H1 (cell line): ENCODE measurements at regions not wholly inside any gene's neighbourhood (a gene's known extent, or its start where the extent isn't known, plus 50 kb on each side); places are given as distances from the start of the nearest gene placed in this dataset.

Experiments used
- CTCF ChIA-PET: fragments of 300-600 bp; sonication (Branson Sonifier 250); formaldehyde crosslinking; loops from one replicate; lab custom pipeline; 2021; ENCODE audit not compliant: partially characterized antibody; lab: Charles Lee
- POLR2A ChIA-PET: fragments of 300-600 bp; sonication (Branson Sonifier 250); formaldehyde crosslinking; loops from one replicate; lab custom pipeline; 2021; ENCODE audit warnings: inconsistent platforms; ENCODE audit not compliant: partially characterized antibody; lab: Charles Lee
- DNase-seq, 2 experiments: peaks; one replicate each; pipeline versions ENCODE4 v3.0.0 to v3.0.0-alpha.2; 2010 to 2022; ENCODE audit warnings: low spot score in 2 of 2, low read depth in 1 of 2, mixed read lengths in 1 of 2
- FAIRE-seq: peaks from 2 replicates; lab custom pipeline; 2011; peaks lifted over from hg19 to GRCh38; lab: Jason Lieb, UNC
- H2AFZ ChIP-seq: 2 replicates; pipeline ENCODE4 v1.8.1; 2012; ENCODE audit warnings: low read length, inconsistent platforms
- H2AK5ac ChIP-seq: 2 replicates; pipeline ENCODE4 v1.6.1; 2013; ENCODE audit warnings: low read depth, low read length
- H2BK120ac ChIP-seq: replicated peaks from 2 replicates; pipeline ENCODE3; 2013; ENCODE audit warnings: low read depth, low read length, inconsistent platforms
- H2BK12ac ChIP-seq: 2 replicates; pipeline ENCODE4 v1.6.1; 2013; ENCODE audit warnings: low read depth, low read length
- H2BK15ac ChIP-seq: 2 replicates; pipeline ENCODE4 v1.6.1; 2013; ENCODE audit warnings: low read length
- H2BK20ac ChIP-seq: 2 replicates; pipeline ENCODE4 v1.6.1; 2013; ENCODE audit warnings: low read length
- H2BK5ac ChIP-seq: 2 replicates; pipeline ENCODE4 v1.6.1; 2013; ENCODE audit warnings: low read depth, low read length
- H3K14ac ChIP-seq: 2 replicates; pipeline ENCODE4 v1.6.1; 2013; ENCODE audit warnings: inconsistent platforms; ENCODE audit not compliant: insufficient read length
- H3K18ac ChIP-seq: 2 replicates; pipeline ENCODE4 v1.6.1; 2013; ENCODE audit warnings: low read length; ENCODE audit errors: extremely low read depth
- H3K23ac ChIP-seq: 2 replicates; pipeline ENCODE4 v1.6.1; 2013; ENCODE audit warnings: inconsistent platforms; ENCODE audit not compliant: insufficient read length
- H3K23me2 ChIP-seq: 2 replicates; pipeline ENCODE4 v1.6.1; 2013; ENCODE audit warnings: low read depth, low read length
- H3K27ac ChIP-seq: 2 replicates; pipeline ENCODE4 v1.6.1; 2011; ENCODE audit warnings: low read depth, low read length, inconsistent platforms
- H3K27me3 ChIP-seq, 4 experiments: replicated peaks in 1 of 4; 1 replicate in 1 of 4; 2 replicates in 3 of 4; pipeline versions ENCODE4 v1.6.1 to v1.8.1; 2011 to 2013; ENCODE audit warnings: low read length in 3 of 4, mild to moderate bottlenecking in 3 of 4, inconsistent platforms in 2 of 4, mixed read lengths in 2 of 4, moderate library complexity in 1 of 4; ENCODE audit not compliant: control insufficient read depth in 3 of 4, insufficient read depth in 3 of 4; ENCODE audit errors: extremely low read depth in 1 of 4
- H3K36me3 ChIP-seq, 4 experiments: 2 replicates each; pipeline versions ENCODE4 v1.6.1 to v1.8.1; 2011 to 2013; ENCODE audit warnings: mild to moderate bottlenecking in 4 of 4, low read length in 3 of 4, moderate library complexity in 2 of 4, control low read depth in 1 of 4, inconsistent platforms in 1 of 4; ENCODE audit not compliant: insufficient read depth in 4 of 4, control insufficient read depth in 2 of 4
- H3K4ac ChIP-seq: replicated peaks from 2 replicates; pipeline ENCODE3; 2013; ENCODE audit warnings: low read length, low read depth, mixed read lengths, inconsistent platforms; ENCODE audit not compliant: insufficient read length
- H3K4me1 ChIP-seq, 4 experiments: replicated peaks in 1 of 4; 1 replicate in 1 of 4; 2 replicates in 3 of 4; pipeline versions ENCODE4 v1.6.1 to v1.8.1; 2011 to 2013; ENCODE audit warnings: low read length in 3 of 4, inconsistent platforms in 2 of 4, mixed read lengths in 1 of 4; ENCODE audit not compliant: insufficient read depth in 4 of 4, control insufficient read depth in 3 of 4
- H3K4me2 ChIP-seq, 2 experiments: 2 replicates each; pipeline versions ENCODE4 v1.6.1 to v1.8.1; 2011 to 2013; ENCODE audit warnings: low read depth in 2 of 2, low read length in 2 of 2, control low read depth in 1 of 2, inconsistent platforms in 1 of 2, mild to moderate bottlenecking in 1 of 2; ENCODE audit not compliant: insufficient read depth in 1 of 2
- H3K4me3 ChIP-seq, 4 experiments: fragments of 200-600, 300-600 bp in 1 of 4; sonication (generic), shearing (Covaris generic), sonication (Bioruptor Twin) in 1 of 4; 2 replicates each; pipeline versions ENCODE4 v1.5.1 to v1.8.1; 2011 to 2016; ENCODE audit warnings: low read length in 4 of 4, low read depth in 3 of 4, control low read depth in 2 of 4, inconsistent platforms in 2 of 4, mild to moderate bottlenecking in 2 of 4, mixed read lengths in 1 of 4, moderate library complexity in 1 of 4; ENCODE audit not compliant: insufficient read depth in 2 of 4; ENCODE audit errors: extremely low read depth in 1 of 4
- H3K56ac ChIP-seq: replicated peaks from 2 replicates; pipeline ENCODE3; 2013; ENCODE audit warnings: low read depth, mild to moderate bottlenecking, mixed read lengths, low read length, inconsistent platforms; ENCODE audit not compliant: insufficient read length
- H3K79me1 ChIP-seq: 2 replicates; pipeline ENCODE4 v1.6.1; 2013; ENCODE audit warnings: low read depth, low read length, control low read depth
- H3K79me2 ChIP-seq, 2 experiments: 2 replicates each; pipeline versions ENCODE4 v1.6.1 to v1.8.1; 2012 to 2013; ENCODE audit warnings: low read length in 2 of 2, mild to moderate bottlenecking in 2 of 2, inconsistent platforms in 1 of 2; ENCODE audit not compliant: insufficient read depth in 2 of 2, control insufficient read depth in 1 of 2
- H3K9ac ChIP-seq, 4 experiments: replicated peaks in 1 of 4; 1 replicate in 1 of 4; 2 replicates in 3 of 4; pipeline versions ENCODE4 v1.6.1 to v1.8.1; 2011 to 2013; ENCODE audit warnings: low read depth in 3 of 4, low read length in 3 of 4, control low read depth in 2 of 4, mild to moderate bottlenecking in 2 of 4, moderate library complexity in 2 of 4, inconsistent platforms in 1 of 4; ENCODE audit errors: extremely low read depth in 1 of 4
- H3K9me3 ChIP-seq, 2 experiments: 2 replicates each; pipeline versions ENCODE4 v1.6.1 to v1.8.1; 2012 to 2013; ENCODE audit warnings: mild to moderate bottlenecking in 2 of 2, moderate library complexity in 2 of 2, control low read depth in 1 of 2, inconsistent platforms in 1 of 2, low read depth in 1 of 2, low read length in 1 of 2, mixed read lengths in 1 of 2; ENCODE audit not compliant: insufficient read depth in 2 of 2
- H4K20me1 ChIP-seq, 2 experiments: replicated peaks in 1 of 2; 2 replicates each; pipeline versions ENCODE3 to v1.8.1; 2011 to 2013; ENCODE audit warnings: inconsistent platforms in 2 of 2, low read length in 2 of 2, mild to moderate bottlenecking in 1 of 2; ENCODE audit not compliant: insufficient read depth in 2 of 2, control insufficient read depth in 1 of 2
- H4K5ac ChIP-seq: 2 replicates; pipeline ENCODE4 v1.6.1; 2013; ENCODE audit warnings: low read length, low read depth, mixed read lengths, inconsistent platforms; ENCODE audit not compliant: insufficient read length
- H4K8ac ChIP-seq: 2 replicates; pipeline ENCODE4 v1.8.0; 2013; ENCODE audit warnings: mild to moderate bottlenecking, moderate library complexity, low read length, inconsistent platforms; ENCODE audit not compliant: insufficient read depth; ENCODE audit errors: extremely low read depth
- H4K91ac ChIP-seq: replicated peaks from 2 replicates; pipeline ENCODE3; 2013; ENCODE audit warnings: low read length, mixed read lengths, inconsistent platforms; ENCODE audit not compliant: insufficient read length
- ATF3 ChIP-seq: IDR thresholded peaks from 2 replicates; pipeline ENCODE4 v1.6.1; 2011; ENCODE audit warnings: low read depth, mild to moderate bottlenecking, low read length; ENCODE audit not compliant: insufficient read depth
- CHD2 ChIP-seq: IDR thresholded peaks from 2 replicates; pipeline ENCODE4 v1.6.1; 2012; ENCODE audit warnings: low read length, improper control_type of control experiment
- CREB1 ChIP-seq: IDR thresholded peaks from 2 replicates; pipeline ENCODE4 v1.6.1; 2012; ENCODE audit warnings: inconsistent platforms
- EZH2 ChIP-seq: fragments of 200-600 bp; sonication (generic); IDR thresholded peaks from 2 replicates; pipeline ENCODE4 v1.7.1; 2012; ENCODE audit warnings: low read depth, mild to moderate bottlenecking, moderate library complexity, low read length, inconsistent platforms; ENCODE audit not compliant: severe bottlenecking
- JUN ChIP-seq: IDR thresholded peaks from 2 replicates; pipeline ENCODE4 v1.6.1; 2011; ENCODE audit warnings: low read depth, mild to moderate bottlenecking, improper control_type of control experiment, low read length
- KDM5A ChIP-seq: fragments of 200-600 bp; IDR thresholded peaks from 2 replicates; pipeline ENCODE4 v1.7.1; 2012; ENCODE audit warnings: mild to moderate bottlenecking, low read length, inconsistent platforms, mixed read lengths
- PHF8 ChIP-seq: fragments of 200-600 bp; sonication (generic); conservative IDR thresholded peaks from 2 replicates; pipeline ENCODE4 v1.7.1; 2012; ENCODE audit warnings: low read depth, mild to moderate bottlenecking, inconsistent platforms, low read length, moderate library complexity
- TEAD4 ChIP-seq: IDR thresholded peaks from 2 replicates; pipeline ENCODE4 v1.6.1; 2012; ENCODE audit warnings: low read depth, low read length, inconsistent platforms, mixed read lengths
- ZNF274 ChIP-seq: IDR thresholded peaks from 2 replicates; pipeline ENCODE4 v1.7.0; 2012; ENCODE audit warnings: low read length, borderline replicate concordance; ENCODE audit errors: extremely low read depth
- whole genome bisulfite sequencing, 2 experiments: shearing (Covaris generic) in 1 of 2; methylation state at CpG; one replicate each; pipeline versions ENCODE4 v1.1.6 to v1.1.7; 2013 to 2015; ENCODE audit warnings: low lambda C conversion rate in 2 of 2, mixed read lengths in 2 of 2, inconsistent platforms in 1 of 2, low coverage in 1 of 2, missing lambda C conversion rate in 1 of 2; ENCODE audit not compliant: insufficient replicate concordance in 2 of 2, insufficient coverage in 1 of 2, insufficient read length in 1 of 2; ENCODE audit errors: extremely low coverage in 1 of 2, missing lambda C conversion rate in 1 of 2; 5-methylcytosine and 5-hydroxymethylcytosine counted together
- TF ChIP-seq, protein P1 (sequence below), 3 experiments: IDR thresholded peaks; 1 replicate in 2 of 3; 2 replicates in 1 of 3; pipeline versions ENCODE4 v1.5.1 to v1.6.1; 2011; ENCODE audit warnings: low read length in 3 of 3, mild to moderate bottlenecking in 3 of 3, inconsistent platforms in 2 of 3, low read depth in 1 of 3, moderate library complexity in 1 of 3; ENCODE audit not compliant: insufficient read depth in 1 of 3; ENCODE audit errors: control extremely low read depth in 1 of 3
- TF ChIP-seq, protein P2 (sequence below): IDR thresholded peaks from 2 replicates; pipeline ENCODE4 v1.6.1; 2011; ENCODE audit warnings: low read length, improper control_type of control experiment

- H2AK5ac ChIP-seq: no peak overlapping the region
- CTCF ChIA-PET: interaction anchor here (1.3 to 4.0 kb wide), 3 partner anchors 13 to 38 kb away, joined by 4 to 19 read pairs (median 7); no protein-coding TSS in a partner anchor
- no peaks in the 10 kb centered on the region for H3K23me2 ChIP-seq
- no peak for FAIRE-seq
- H3K36me3 ChIP-seq: no peaks in the 10 kb centered on the region
- no peaks in the 10 kb centered on the region for H3K27me3 ChIP-seq
- no peak overlapping the region for H3K18ac ChIP-seq
- no peaks in the 10 kb centered on the region for H3K9me3 ChIP-seq
- POLR2A ChIA-PET: no interaction called here
- H2AFZ ChIP-seq: no peak overlapping the region
- no peak overlapping the region for H2BK20ac ChIP-seq
- H3K4me1 ChIP-seq: no peaks in the 10 kb centered on the region
- H4K20me1 ChIP-seq: no peaks in the 10 kb centered on the region
- no peak overlapping the region for H3K4me2 ChIP-seq
- WGBS, 2 experiments: 92% methylated on average over 2 of the region's 2 CpGs; no CpG with 5 or more reads in 1 of the 2 experiments
- no peaks in the 10 kb centered on the region for H3K79me1 ChIP-seq
- no peak overlapping the region for H2BK12ac ChIP-seq
- H2BK120ac ChIP-seq: no peak overlapping the region
- no peak overlapping the region for H3K27ac ChIP-seq
- H2BK5ac ChIP-seq: no peak overlapping the region
- no peak overlapping the region for H3K23ac ChIP-seq
- no peak overlapping the region for H3K14ac ChIP-seq
- no peak overlapping the region for H4K91ac ChIP-seq
- DNase-seq: no peak
- no peak overlapping the region for H3K4me3 ChIP-seq
- H3K4ac ChIP-seq: no peak overlapping the region
- H3K56ac ChIP-seq: no peak overlapping the region
- H4K8ac ChIP-seq: no peak overlapping the region
- no peaks in the 10 kb centered on the region for H3K79me2 ChIP-seq
- H4K5ac ChIP-seq: no peak overlapping the region
- H2BK15ac ChIP-seq: no peak overlapping the region
- H3K9ac ChIP-seq: no peak overlapping the region
- no peak for TF ChIP-seq JUN
- no peak for TF ChIP-seq ATF3
- TF ChIP-seq CHD2: no peak
- TF ChIP-seq EZH2: no peak
- TF ChIP-seq TEAD4: no peak
- TF ChIP-seq, protein P1, sequence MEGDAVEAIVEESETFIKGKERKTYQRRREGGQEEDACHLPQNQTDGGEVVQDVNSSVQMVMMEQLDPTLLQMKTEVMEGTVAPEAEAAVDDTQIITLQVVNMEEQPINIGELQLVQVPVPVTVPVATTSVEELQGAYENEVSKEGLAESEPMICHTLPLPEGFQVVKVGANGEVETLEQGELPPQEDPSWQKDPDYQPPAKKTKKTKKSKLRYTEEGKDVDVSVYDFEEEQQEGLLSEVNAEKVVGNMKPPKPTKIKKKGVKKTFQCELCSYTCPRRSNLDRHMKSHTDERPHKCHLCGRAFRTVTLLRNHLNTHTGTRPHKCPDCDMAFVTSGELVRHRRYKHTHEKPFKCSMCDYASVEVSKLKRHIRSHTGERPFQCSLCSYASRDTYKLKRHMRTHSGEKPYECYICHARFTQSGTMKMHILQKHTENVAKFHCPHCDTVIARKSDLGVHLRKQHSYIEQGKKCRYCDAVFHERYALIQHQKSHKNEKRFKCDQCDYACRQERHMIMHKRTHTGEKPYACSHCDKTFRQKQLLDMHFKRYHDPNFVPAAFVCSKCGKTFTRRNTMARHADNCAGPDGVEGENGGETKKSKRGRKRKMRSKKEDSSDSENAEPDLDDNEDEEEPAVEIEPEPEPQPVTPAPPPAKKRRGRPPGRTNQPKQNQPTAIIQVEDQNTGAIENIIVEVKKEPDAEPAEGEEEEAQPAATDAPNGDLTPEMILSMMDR (IDR thresholded peaks at IDR 0.05; ENCODE audit: control extremely low read depth in 1 of 3, insufficient read depth in 1 of 3, low read depth in 1 of 3, low read length in 3 of 3): no peak
- no peak for TF ChIP-seq ZNF274
- TF ChIP-seq CREB1: no peak
- TF ChIP-seq PHF8: no peak
- TF ChIP-seq KDM5A: no peak
- TF ChIP-seq, protein P2, sequence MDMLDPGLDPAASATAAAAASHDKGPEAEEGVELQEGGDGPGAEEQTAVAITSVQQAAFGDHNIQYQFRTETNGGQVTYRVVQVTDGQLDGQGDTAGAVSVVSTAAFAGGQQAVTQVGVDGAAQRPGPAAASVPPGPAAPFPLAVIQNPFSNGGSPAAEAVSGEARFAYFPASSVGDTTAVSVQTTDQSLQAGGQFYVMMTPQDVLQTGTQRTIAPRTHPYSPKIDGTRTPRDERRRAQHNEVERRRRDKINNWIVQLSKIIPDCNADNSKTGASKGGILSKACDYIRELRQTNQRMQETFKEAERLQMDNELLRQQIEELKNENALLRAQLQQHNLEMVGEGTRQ: no peak
Observed at GRCh38 chr5:42043400-42043799, 118.3 kb downstream of the FBXO4 start.
